ENCODE measurements at regions not wholly inside any gene's neighbourhood (a gene's known extent, or its start where the extent isn't known, plus 50 kb on each side); places are given as distances from the start of the nearest gene placed in this dataset.

- TF ChIP-seq POLR2AphosphoS5 (IDR thresholded peaks at IDR 0.05; ENCODE audit: low read depth, low read length) = no peak
- TF ChIP-seq TAF1 (IDR thresholded peaks at IDR 0.05; ENCODE audit: borderline replicate concordance, low read depth, low read length) = no peak
These were observed 187.8 kb upstream of the PTBP2 start for GRCh38 chr1:96533820-96534219.

All from GM12892 (cell line).